Thymus (tissue), 11 donors: ENCODE measurements at regions not wholly inside any gene's neighbourhood (a gene's known extent, or its start where the extent isn't known, plus 50 kb on each side); places are given as distances from the start of the nearest gene placed in this dataset.

Source experiments
- DNase-seq, 9 donors: peaks; one replicate each; pipeline ENCODE4 v3.0.0-alpha.2; 2013; ENCODE audit warnings: low spot score in 9 of 9, low read depth in 6 of 9, missing footprints in 1 of 9
- H3K27ac ChIP-seq, 2 donors: one replicate each; pipeline ENCODE4 v1.5.1; 2013; ENCODE audit warnings: control low read depth in 1 of 2, low read depth in 1 of 2, low read length in 1 of 2, mild to moderate bottlenecking in 1 of 2, moderate library complexity in 1 of 2
- H3K27me3 ChIP-seq, 2 donors: one replicate each; pipeline ENCODE4 v1.5.1; 2013; ENCODE audit warnings: low read length in 1 of 2; ENCODE audit not compliant: control insufficient read depth in 2 of 2, insufficient read depth in 1 of 2
- H3K36me3 ChIP-seq, 2 donors: one replicate each; pipeline ENCODE4 v1.5.1; 2013; ENCODE audit warnings: low read length in 1 of 2, mild to moderate bottlenecking in 1 of 2, moderate library complexity in 1 of 2; ENCODE audit not compliant: control insufficient read depth in 2 of 2, insufficient read depth in 2 of 2
- H3K4me1 ChIP-seq, 2 donors: one replicate each; pipeline ENCODE4 v1.5.1; 2013; ENCODE audit warnings: low read length in 2 of 2; ENCODE audit not compliant: control insufficient read depth in 2 of 2, insufficient read depth in 2 of 2
- H3K4me3 ChIP-seq, 2 donors: one replicate each; pipeline ENCODE4 v1.5.1; 2013; ENCODE audit warnings: low read length in 2 of 2, control low read depth in 1 of 2, mild to moderate bottlenecking in 1 of 2
- H3K9me3 ChIP-seq, 2 donors: one replicate each; pipeline ENCODE4 v1.5.1; 2013; ENCODE audit warnings: low read length in 1 of 2, mild to moderate bottlenecking in 1 of 2; ENCODE audit not compliant: control insufficient read depth in 2 of 2, insufficient read depth in 1 of 2
- WGBS: extraction: QIAGEN DNeasy Blood & Tissue Kit; methylation state at CpG from one replicate; pipeline ENCODE4 v1.1.7; 2013; 5-methylcytosine and 5-hydroxymethylcytosine counted together
- donor health status: healthy.

- H3K27me3 ChIP-seq = no peaks in the 10 kb centered on the region
- H3K9me3 ChIP-seq = no peaks in the 10 kb centered on the region
- H3K4me3 ChIP-seq = no peak overlapping the region
- H3K36me3 ChIP-seq = no peaks in the 10 kb centered on the region
- no peak overlapping the region for H3K27ac ChIP-seq
- peaks cover 2 to 16% of the 10 kb centered on the region in 2 donors for H3K4me1 ChIP-seq
- peak in 8 of 9 donors; percentile 21 to 80 (median 48) for DNase-seq
- WGBS = 79% methylated on average over 9 of the region's 9 CpGs
These were observed 228.0 kb upstream of the KIF2A start for GRCh38 chr5:62077823-62078550.

- H3K4me1 ChIP-seq = peaks cover 2 to 26% of the 10 kb centered on the region in 2 donors
- H3K27ac ChIP-seq = no peak overlapping the region
- 89% methylated on average over 5 of the region's 5 CpGs for WGBS
- H3K27me3 ChIP-seq = no peaks in the 10 kb centered on the region
- H3K9me3 ChIP-seq = no peaks in the 10 kb centered on the region
- no peaks in the 10 kb centered on the region for H3K36me3 ChIP-seq
- no peak for DNase-seq
- no peak overlapping the region for H3K4me3 ChIP-seq
These were observed 223.6 kb upstream of the KIF2A start for GRCh38 chr5:62082370-62082801.

- H3K4me3 ChIP-seq = no peak overlapping the region
- H3K9me3 ChIP-seq = no peaks in the 10 kb centered on the region
- no peak for DNase-seq
- WGBS = 88% methylated on average over 7 of the region's 7 CpGs
- H3K36me3 ChIP-seq = no peaks in the 10 kb centered on the region
- H3K4me1 ChIP-seq = peaks cover 0 to 20% of the 10 kb centered on the region in 2 donors
- H3K27ac ChIP-seq = no peak overlapping the region
- no peaks in the 10 kb centered on the region for H3K27me3 ChIP-seq
These were observed 222.8 kb upstream of the KIF2A start for GRCh38 chr5:62083247-62083646.

- no peaks in the 10 kb centered on the region for H3K27me3 ChIP-seq
- no peak overlapping the region for H3K27ac ChIP-seq
- H3K4me1 ChIP-seq = peaks cover 0 to 17% of the 10 kb centered on the region in 2 donors
- no peak overlapping the region for H3K4me3 ChIP-seq
- no peaks in the 10 kb centered on the region for H3K36me3 ChIP-seq
- 94% methylated on average over 1 of the region's 1 CpG for WGBS
- DNase-seq = no peak
- no peaks in the 10 kb centered on the region for H3K9me3 ChIP-seq
These were observed 222.3 kb upstream of the KIF2A start for GRCh38 chr5:62083661-62084060.

- 95% methylated on average over 8 of the region's 8 CpGs for WGBS
- no peak overlapping the region for H3K4me3 ChIP-seq
- no peak overlapping the region for H3K27ac ChIP-seq
- H3K36me3 ChIP-seq = no peaks in the 10 kb centered on the region
- no peaks in the 10 kb centered on the region for H3K9me3 ChIP-seq
- H3K4me1 ChIP-seq = peaks cover 0 to 17% of the 10 kb centered on the region in 2 donors
- no peaks in the 10 kb centered on the region for H3K27me3 ChIP-seq
- no peak for DNase-seq
These were observed 221.6 kb upstream of the KIF2A start for GRCh38 chr5:62084391-62084790.

- peaks cover 0 to 17% of the 10 kb centered on the region in 2 donors for H3K4me1 ChIP-seq
- no peak for DNase-seq
- no peak overlapping the region for H3K4me3 ChIP-seq
- no peaks in the 10 kb centered on the region for H3K9me3 ChIP-seq
- H3K27ac ChIP-seq = no peak overlapping the region
- no peaks in the 10 kb centered on the region for H3K27me3 ChIP-seq
- no peaks in the 10 kb centered on the region for H3K36me3 ChIP-seq
These were observed 215.1 kb upstream of the KIF2A start for GRCh38 chr5:62090953-62091352.

GRCh38 chr5:62093411-62093810 lies 212.6 kb upstream of the KIF2A start:
- peak in 1 of 9 donors; percentile 20 for DNase-seq
- H3K9me3 ChIP-seq = no peaks in the 10 kb centered on the region
- H3K27me3 ChIP-seq = no peaks in the 10 kb centered on the region
- 39% methylated on average over 2 of the region's 2 CpGs for WGBS
- peaks cover 0 to 4% of the 10 kb centered on the region in 2 donors for H3K4me1 ChIP-seq
- H3K27ac ChIP-seq = no peak overlapping the region
- no peaks in the 10 kb centered on the region for H3K36me3 ChIP-seq
- no peak overlapping the region for H3K4me3 ChIP-seq

GRCh38 chr5:62093976-62094375 lies 212.0 kb upstream of the KIF2A start:
- Histone ChIP-seq H3K27me3 (no peaks in the 10 kb centered on the region), H3K36me3 (no peaks in the 10 kb centered on the region), H3K4me3 (no peak overlapping the region), H3K9me3 (no peaks in the 10 kb centered on the region), H3K4me1 (peaks cover 0 to 4% of the 10 kb centered on the region in 2 donors), H3K27ac (no peak overlapping the region)
- WGBS = 13% methylated on average over 3 of the region's 3 CpGs
- DNase-seq = no peak

- no peak for DNase-seq
- 98% methylated on average over 5 of the region's 5 CpGs for WGBS
- no peak overlapping the region for H3K4me3 ChIP-seq
- H3K36me3 ChIP-seq = no peaks in the 10 kb centered on the region
- H3K27ac ChIP-seq = no peak overlapping the region
- H3K9me3 ChIP-seq = no peaks in the 10 kb centered on the region
- peaks cover 0 to 4% of the 10 kb centered on the region in 2 donors for H3K4me1 ChIP-seq
- H3K27me3 ChIP-seq = no peaks in the 10 kb centered on the region
These were observed 208.6 kb upstream of the KIF2A start for GRCh38 chr5:62097361-62097760.
